Keratinocyte (primary cell): ENCODE measurements at regions not wholly inside any gene's neighbourhood (a gene's known extent, or its start where the extent isn't known, plus 50 kb on each side); places are given as distances from the start of the nearest gene placed in this dataset.

Source experiments
- DNase-seq: peaks from one replicate; pipeline ENCODE4 v3.0.0-alpha.2; 2011; ENCODE audit warnings: low read depth, missing footprints, low spot score
- FAIRE-seq: peaks from 2 replicates; lab custom pipeline; 2011; peaks lifted over from hg19 to GRCh38; lab: Jason Lieb, UNC
- H2AFZ ChIP-seq: 2 replicates; pipeline ENCODE4 v1.6.0; 2012; ENCODE audit warnings: low read length, control low read depth, inconsistent platforms; ENCODE audit not compliant: control insufficient read depth
- H3K27ac ChIP-seq: 2 replicates; pipeline ENCODE4 v1.5.1; 2011; ENCODE audit warnings: low read length; ENCODE audit not compliant: control insufficient read depth, insufficient read depth
- H3K27me3 ChIP-seq: 3 replicates; pipeline ENCODE4 v1.6.0; 2011; ENCODE audit warnings: low read length; ENCODE audit not compliant: control insufficient read depth, insufficient read depth; ENCODE audit errors: extremely low read depth
- H3K36me3 ChIP-seq, 2 experiments: 2 replicates in 1 of 2; 3 replicates in 1 of 2; pipeline ENCODE4 v1.5.1; 2011; ENCODE audit warnings: low read length in 2 of 2, mild to moderate bottlenecking in 1 of 2; ENCODE audit not compliant: control insufficient read depth in 2 of 2, insufficient read depth in 2 of 2; ENCODE audit errors: extremely low read depth in 1 of 2
- H3K4me1 ChIP-seq: 3 replicates; pipeline ENCODE4 v1.5.1; 2011; ENCODE audit warnings: low read length; ENCODE audit not compliant: control insufficient read depth, insufficient read depth; ENCODE audit errors: extremely low read depth
- H3K4me2 ChIP-seq: 3 replicates; pipeline ENCODE4 v1.6.0; 2011; ENCODE audit warnings: low read depth, low read length; ENCODE audit not compliant: control insufficient read depth, insufficient read depth; ENCODE audit errors: extremely low read depth
- H3K4me3 ChIP-seq, 3 experiments: fragments of 200-600 bp in 1 of 3; sonication (generic) in 1 of 3; 2 replicates in 2 of 3; 3 replicates in 1 of 3; pipeline ENCODE4 v1.5.1; 2011 to 2016; ENCODE audit warnings: low read length in 3 of 3, mild to moderate bottlenecking in 3 of 3, control low read depth in 2 of 3, inconsistent platforms in 1 of 3, low read depth in 1 of 3, mixed read lengths in 1 of 3, mixed run types in 1 of 3, moderate library complexity in 1 of 3; ENCODE audit not compliant: control insufficient read depth in 2 of 3, insufficient read depth in 2 of 3; ENCODE audit errors: extremely low read depth in 1 of 3
- H3K79me2 ChIP-seq: 2 replicates; pipeline ENCODE4 v1.6.0; 2012; ENCODE audit warnings: low read length; ENCODE audit not compliant: control insufficient read depth, insufficient read depth
- H3K9ac ChIP-seq: 3 replicates; pipeline ENCODE4 v1.6.0; 2011; ENCODE audit warnings: low read length; ENCODE audit not compliant: control insufficient read depth, insufficient read depth; ENCODE audit errors: extremely low read depth
- H3K9me1 ChIP-seq: 3 replicates; pipeline ENCODE4 v1.6.0; 2011; ENCODE audit warnings: low read length; ENCODE audit not compliant: control insufficient read depth, insufficient read depth; ENCODE audit errors: extremely low read depth
- H3K9me3 ChIP-seq: 2 replicates; pipeline ENCODE4 v1.5.1; 2012; ENCODE audit warnings: low read depth, low read length; ENCODE audit not compliant: control insufficient read depth
- H4K20me1 ChIP-seq: 3 replicates; pipeline ENCODE4 v1.6.0; 2011; ENCODE audit warnings: low read length; ENCODE audit not compliant: control insufficient read depth, insufficient read depth; ENCODE audit errors: extremely low read depth
- CTCF ChIP-seq, 3 experiments: IDR thresholded peaks in 1 of 3; conservative IDR thresholded peaks in 1 of 3; optimal IDR thresholded peaks in 1 of 3; 2 replicates in 2 of 3; 3 replicates in 1 of 3; pipeline versions ENCODE3 to v1.5.1; 2011; ENCODE audit warnings: low read length in 3 of 3, mild to moderate bottlenecking in 3 of 3, moderate library complexity in 2 of 3, control low read depth in 1 of 3, inconsistent platforms in 1 of 3; ENCODE audit not compliant: insufficient read depth in 2 of 3; ENCODE audit errors: extremely low read depth in 1 of 3
- EZH2 ChIP-seq: IDR thresholded peaks from one replicate; pipeline ENCODE4 v1.6.1; 2012; ENCODE audit warnings: inconsistent platforms, mild to moderate bottlenecking, low read length, moderate library complexity
- dilution Hi-C: fragments of 300-500 bp; cut with MboI; formaldehyde crosslinking; loops from one replicate; pipeline ENCODE4 v1.7.0; 2020; ENCODE audit warnings: low sequenced_read_pairs; ENCODE audit not compliant: extremely low pct_ligation_motif_present

- FAIRE-seq (no peak), DNase-seq (no peak)
- H3K9me1 ChIP-seq = no peaks in the 10 kb centered on the region
- dilution Hi-C loops = no loop called here
- no peak overlapping the region for H3K9ac ChIP-seq
- no peaks in the 10 kb centered on the region for H3K27me3 ChIP-seq
- H3K36me3 ChIP-seq = no peaks in the 10 kb centered on the region
- no peaks in the 10 kb centered on the region for H3K79me2 ChIP-seq
- peaks cover 2% of the 10 kb centered on the region for H3K4me1 ChIP-seq
- no peak overlapping the region for H3K4me2 ChIP-seq
- no peak overlapping the region for H3K27ac ChIP-seq
- no peak overlapping the region for H3K4me3 ChIP-seq
- TF ChIP-seq CTCF (optimal IDR thresholded peaks at IDR 0.05 in 1 of 3, IDR thresholded peaks at IDR 0.05 in 1 of 3, conservative IDR thresholded peaks at IDR 0.05 in 1 of 3; ENCODE audit: extremely low read depth in 1 of 3, insufficient read depth in 2 of 3, low read length in 3 of 3) = no peak
- TF ChIP-seq EZH2 = no peak
- H2AFZ ChIP-seq = no peak overlapping the region
- no peaks in the 10 kb centered on the region for H3K9me3 ChIP-seq
- H4K20me1 ChIP-seq = no peaks in the 10 kb centered on the region
Observed at GRCh38 chr15:31510057-31510456, 183.4 kb downstream of the KLF13 start.

GRCh38 chr15:31511707-31512310 is 185.2 kb downstream of the KLF13 start:
- TF ChIP-seq CTCF (optimal IDR thresholded peaks at IDR 0.05 in 1 of 3, IDR thresholded peaks at IDR 0.05 in 1 of 3, conservative IDR thresholded peaks at IDR 0.05 in 1 of 3; ENCODE audit: extremely low read depth in 1 of 3, insufficient read depth in 2 of 3, low read length in 3 of 3) = no peak
- no peak for TF ChIP-seq EZH2
- no peak overlapping the region for H3K9ac ChIP-seq
- FAIRE-seq (no peak), DNase-seq (no peak)
- H3K4me1 ChIP-seq = peaks cover 2% of the 10 kb centered on the region
- H4K20me1 ChIP-seq = no peaks in the 10 kb centered on the region
- no peak overlapping the region for H3K4me2 ChIP-seq
- no peak overlapping the region for H3K4me3 ChIP-seq
- no peaks in the 10 kb centered on the region for H3K27me3 ChIP-seq
- dilution Hi-C loops = no loop called here
- no peaks in the 10 kb centered on the region for H3K79me2 ChIP-seq
- H3K36me3 ChIP-seq = no peaks in the 10 kb centered on the region
- no peaks in the 10 kb centered on the region for H3K9me1 ChIP-seq
- no peaks in the 10 kb centered on the region for H3K9me3 ChIP-seq
- peak overlapping the region; percentile 26 for H2AFZ ChIP-seq
- no peak overlapping the region for H3K27ac ChIP-seq
